ENCODE measurements at regions not wholly inside any gene's neighbourhood (a gene's known extent, or its start where the extent isn't known, plus 50 kb on each side); places are given as distances from the start of the nearest gene placed in this dataset.

DNA sequence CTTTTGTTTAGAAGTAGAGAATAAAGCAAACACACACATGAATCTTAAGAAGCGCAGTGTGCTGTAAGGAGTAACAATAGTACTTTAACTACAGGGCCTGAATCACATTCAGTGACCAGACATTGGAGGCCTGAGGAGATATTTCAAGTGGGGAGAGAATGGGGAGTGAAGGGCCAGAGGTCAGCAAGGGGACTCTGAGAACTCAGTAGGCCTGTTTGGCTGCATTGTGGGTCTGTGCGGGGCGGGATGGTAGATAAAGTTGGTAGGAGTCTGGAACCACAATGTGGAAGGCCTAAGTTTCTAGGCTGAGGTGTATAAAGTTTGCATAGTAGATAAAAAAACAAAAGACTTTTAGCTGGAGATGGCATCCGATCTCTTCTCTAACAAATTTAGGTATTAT, 52.7 kb upstream of the WLS start:
- Histone ChIP-seq H3K9me3 (ENCODE audit: control insufficient read depth, low read depth, low read length) (no peaks in the 10 kb centered on the region), H3K27me3 (ENCODE audit: control insufficient read depth, insufficient read depth, low read length) (peaks cover 13% of the 10 kb centered on the region), H3K4me1 (ENCODE audit: control insufficient read depth, low read depth, low read length) (no peaks in the 10 kb centered on the region)

GRCh38 chr1:68281946-68282615, 49.8 kb upstream of the WLS start:
- Histone ChIP-seq H3K9me3 (ENCODE audit: control insufficient read depth, low read depth, low read length) (no peaks in the 10 kb centered on the region), H3K4me3 (ENCODE audit: low read length) (no peak overlapping the region), H3K9ac (ENCODE audit: low read length) (no peak overlapping the region), H3K4me1 (ENCODE audit: control insufficient read depth, low read depth, low read length) (peaks cover 14% of the 10 kb centered on the region), H3K27ac (ENCODE audit: low read length) (no peak overlapping the region), H3K36me3 (ENCODE audit: control insufficient read depth, low read depth, low read length) (no peaks in the 10 kb centered on the region), H3K27me3 (ENCODE audit: control insufficient read depth, insufficient read depth, low read length) (peaks cover 34% of the 10 kb centered on the region)

More for the DNA sequence above, 52.7 kb upstream of the WLS start:
- Histone ChIP-seq H3K9ac (ENCODE audit: low read length) (no peak overlapping the region), H3K27ac (ENCODE audit: low read length) (no peak overlapping the region), H3K36me3 (ENCODE audit: control insufficient read depth, low read depth, low read length) (no peaks in the 10 kb centered on the region), H3K4me3 (ENCODE audit: low read length) (no peak overlapping the region)
